ENCODE measurements at regions not wholly inside any gene's neighbourhood (a gene's known extent, or its start where the extent isn't known, plus 50 kb on each side); places are given as distances from the start of the nearest gene placed in this dataset.

GRCh38 chr7:28309704-28310459 lies 102.4 kb upstream of the CREB5 start:
- TF ChIP-seq RFX5 (IDR thresholded peaks at IDR 0.05; ENCODE audit: borderline replicate concordance, low read depth, low read length) (no peak), SP1 (IDR thresholded peaks at IDR 0.05; ENCODE audit: low read depth, low read length) (no peak), SAP30 (IDR thresholded peaks at IDR 0.05; ENCODE audit: insufficient read depth, insufficient replicate concordance, low read length) (no peak), POLR2A (IDR thresholded peaks at IDR 0.05; ENCODE audit: control extremely low read depth in 1 of 2, low read depth in 2 of 2, low read length in 2 of 2) (no peak), ZNF274 (IDR thresholded peaks at IDR 0.05; ENCODE audit: borderline replicate concordance, extremely low read depth, low read length) (no peak), CTCF (IDR thresholded peaks at IDR 0.05; ENCODE audit: control extremely low read depth in 1 of 3, insufficient read depth in 1 of 3, low read depth in 1 of 3, low read length in 3 of 3) (no peak), RNF2 (IDR thresholded peaks at IDR 0.05; ENCODE audit: borderline replicate concordance, low read depth, low read length, missing control alignments, poor library complexity, severe bottlenecking) (no peak), EP300 (IDR thresholded peaks at IDR 0.05; ENCODE audit: borderline replicate concordance in 1 of 2, low read depth in 2 of 2, low read length in 2 of 2) (no peak), BRCA1 (IDR thresholded peaks at IDR 0.05; ENCODE audit: low read depth, low read length) (no peak), CEBPB (IDR thresholded peaks at IDR 0.05; ENCODE audit: low read depth, low read length) (no peak), PHF8 (conservative IDR thresholded peaks at IDR 0.05; ENCODE audit: low read depth, low read length) (no peak), TBP (IDR thresholded peaks at IDR 0.05; ENCODE audit: low read depth, low read length) (no peak), SIN3A (conservative IDR thresholded peaks at IDR 0.05 in 1 of 2, IDR thresholded peaks at IDR 0.05 in 1 of 2; ENCODE audit: low read depth in 1 of 2, low read length in 2 of 2) (no peak), CBX5 (IDR thresholded peaks at IDR 0.05; ENCODE audit: low read depth, low read length) (no peak)

Data from H1 (cell line).